GM23338 (cell line): ENCODE measurements at regions not wholly inside any gene's neighbourhood (a gene's known extent, or its start where the extent isn't known, plus 50 kb on each side); places are given as distances from the start of the nearest gene placed in this dataset.

Experiments used
- ATAC-seq: fragments of 200-7000 bp; cut with Tn5 transposase; 3 replicates; pipeline ENCODE4 v1.9.1; 2020
- DNase-seq: peaks from one replicate; pipeline ENCODE4 v3.0.0-alpha.2; 2015; ENCODE audit warnings: low spot score
- H2AFZ ChIP-seq: fragments of 200-600 bp; sonication (generic); 2 replicates; pipeline ENCODE4 v1.8.0; 2016; ENCODE audit warnings: antibody characterized with exemption, mild to moderate bottlenecking, moderate library complexity
- H3F3A ChIP-seq: fragments of 200-600 bp; sonication (generic); replicated peaks from 2 replicates; pipeline ENCODE4 v1.8.0; 2017; ENCODE audit warnings: antibody characterized with exemption, mixed run types, low read depth
- H3K27ac ChIP-seq: fragments of 200-600 bp; sonication (generic); 2 replicates; pipeline ENCODE4 v1.6.1; 2016; ENCODE audit warnings: low read depth
- H3K27me3 ChIP-seq: fragments of 200-600 bp; sonication (generic); 2 replicates; pipeline ENCODE4 v1.8.0; 2016; ENCODE audit warnings: mild to moderate bottlenecking, mixed run types, moderate library complexity; ENCODE audit not compliant: insufficient read depth
- H3K36me3 ChIP-seq: fragments of 200-600 bp; sonication (generic); 2 replicates; pipeline ENCODE4 v1.8.0; 2016; ENCODE audit warnings: mild to moderate bottlenecking; ENCODE audit not compliant: insufficient read depth
- H3K4me1 ChIP-seq: fragments of 200-600 bp; sonication (generic); 2 replicates; pipeline ENCODE4 v1.8.0; 2016; ENCODE audit warnings: mild to moderate bottlenecking, moderate library complexity; ENCODE audit not compliant: insufficient read depth
- H3K4me2 ChIP-seq: fragments of 200-600 bp; sonication (generic); 2 replicates; pipeline ENCODE4 v1.7.1; 2017; ENCODE audit warnings: mixed run types
- H3K4me3 ChIP-seq: fragments of 200-600 bp; sonication (generic); 2 replicates; pipeline ENCODE4 v1.6.1; 2016; ENCODE audit warnings: mixed run types
- H3K79me2 ChIP-seq: fragments of 200-600 bp; sonication (generic); replicated peaks from 2 replicates; pipeline ENCODE4 v1.8.0; 2017; ENCODE audit warnings: mild to moderate bottlenecking; ENCODE audit not compliant: insufficient read depth
- H3K9me2 ChIP-seq: fragments of 200-600 bp; sonication (generic); 2 replicates; pipeline ENCODE4 v1.8.0; 2017; ENCODE audit not compliant: insufficient read depth
- H4K20me1 ChIP-seq: fragments of 200-600 bp; sonication (generic); replicated peaks from 2 replicates; pipeline ENCODE4 v1.8.0; 2017; ENCODE audit warnings: mild to moderate bottlenecking; ENCODE audit not compliant: insufficient read depth
- H3K27ac Mint-ChIP-seq: 2 replicates; pipeline ENCODE4 v1.8.0; 2020; ENCODE audit warnings: inconsistent platforms, mild to moderate bottlenecking, moderate library complexity, mixed read lengths
- H3K27me3 Mint-ChIP-seq: 3 replicates; pipeline ENCODE4 v1.8.0; 2022; ENCODE audit warnings: low read depth, mild to moderate bottlenecking, moderate library complexity, mixed read lengths, inconsistent platforms; ENCODE audit not compliant: insufficient read depth, poor library complexity
- H3K36me3 Mint-ChIP-seq: 3 replicates; pipeline ENCODE4 v1.8.0; 2021; ENCODE audit warnings: low read depth, mild to moderate bottlenecking, inconsistent platforms, moderate library complexity, mixed read lengths
- H3K4me1 Mint-ChIP-seq: 3 replicates; pipeline ENCODE4 v1.8.0; 2020; ENCODE audit warnings: mild to moderate bottlenecking, inconsistent platforms, mixed read lengths
- H3K4me3 Mint-ChIP-seq: 3 replicates; pipeline ENCODE4 v1.8.0; 2021; ENCODE audit warnings: moderate library complexity, mild to moderate bottlenecking, inconsistent platforms, mixed read lengths
- H3K9me3 Mint-ChIP-seq: 3 replicates; pipeline ENCODE4 v1.8.0; 2020; ENCODE audit warnings: moderate library complexity, mild to moderate bottlenecking, inconsistent platforms, mixed read lengths
- CREB1 ChIP-seq: fragments of 250-450 bp; sonication (Bioruptor Pico); IDR thresholded peaks from 2 replicates; pipeline ENCODE4 v1.5.0; 2020; ENCODE audit warnings: low read depth, mild to moderate bottlenecking, moderate library complexity
- CTCF ChIP-seq, 2 experiments: fragments of 200-600 bp in 1 of 2; sonication (generic) in 1 of 2; conservative IDR thresholded peaks; 2 replicates each; pipeline versions ENCODE4 v1.5.1 to v1.6.1; 2016 to 2017; ENCODE audit warnings: antibody characterized with exemption in 2 of 2, low read depth in 2 of 2, mild to moderate bottlenecking in 2 of 2, moderate library complexity in 1 of 2
- ETS1 ChIP-seq: IDR thresholded peaks from 2 replicates; pipeline ENCODE4 v1.6.1; 2016; ENCODE audit warnings: antibody characterized with exemption
- EZH2 ChIP-seq: fragments of 200-600 bp; sonication (generic); IDR thresholded peaks from one replicate; pipeline ENCODE4 v1.8.0; 2017; ENCODE audit warnings: antibody characterized with exemption, mild to moderate bottlenecking, low read depth; ENCODE audit not compliant: unreplicated experiment
- EZH2phosphoT487 ChIP-seq: fragments of 200-600 bp; sonication (generic); IDR thresholded peaks from one replicate; pipeline ENCODE4 v1.8.1; 2018; ENCODE audit warnings: antibody characterized with exemption; ENCODE audit not compliant: unreplicated experiment
- JUNB ChIP-seq: IDR thresholded peaks from one replicate; pipeline ENCODE4 v1.6.1; 2016; ENCODE audit warnings: antibody characterized with exemption; ENCODE audit not compliant: unreplicated experiment
- NANOG ChIP-seq: IDR thresholded peaks from 2 replicates; pipeline ENCODE4 v1.6.1; 2016; ENCODE audit warnings: antibody characterized with exemption, borderline replicate concordance
- POLR2AphosphoS5 ChIP-seq: IDR thresholded peaks from 2 replicates; pipeline ENCODE4 v1.6.1; 2016; ENCODE audit warnings: antibody characterized with exemption, low read depth
- STAT1 ChIP-seq: IDR thresholded peaks from one replicate; pipeline ENCODE4 v1.6.1; 2016; ENCODE audit warnings: antibody characterized with exemption; ENCODE audit not compliant: unreplicated experiment
- ZNF114 ChIP-seq: fragments of 250-450 bp; sonication (Bioruptor Pico); IDR thresholded peaks from 2 replicates; pipeline ENCODE4 v1.5.0; 2020; ENCODE audit warnings: mild to moderate bottlenecking, moderate library complexity
- ZNF331 ChIP-seq: fragments of 250-450 bp; sonication (Bioruptor Pico); IDR thresholded peaks from 2 replicates; pipeline ENCODE4 v1.5.0; 2020; ENCODE audit warnings: low read depth, mild to moderate bottlenecking, moderate library complexity
- TF ChIP-seq, protein P1 (sequence below): fragments of 250-450 bp; sonication (Bioruptor Pico); IDR thresholded peaks from 2 replicates; pipeline ENCODE4 v1.5.0; 2020; ENCODE audit warnings: mild to moderate bottlenecking, moderate library complexity
- TF ChIP-seq, protein P2 (sequence below): IDR thresholded peaks from one replicate; pipeline ENCODE4 v1.6.1; 2018; ENCODE audit warnings: antibody characterized with exemption; ENCODE audit not compliant: unreplicated experiment

DNA sequence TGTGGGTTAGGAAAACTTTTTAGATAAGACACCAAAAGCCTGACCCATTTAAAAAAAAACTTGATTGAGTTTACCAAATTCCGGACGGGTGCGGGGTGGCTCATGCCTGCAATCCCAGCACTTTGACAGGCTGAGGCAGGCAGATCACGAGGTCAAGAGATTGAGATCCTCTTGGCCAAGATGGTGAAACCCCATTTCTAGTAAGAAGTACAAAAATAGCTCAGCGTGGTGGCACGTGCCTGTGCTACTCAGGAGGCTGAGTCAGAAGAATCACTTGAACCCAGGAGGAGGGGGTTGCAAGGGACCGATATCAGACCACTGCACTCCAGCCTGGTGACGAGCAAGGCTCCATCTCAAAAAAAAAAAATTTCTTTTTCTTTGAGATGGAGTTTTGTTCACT, 307.8 kb upstream of the USP9Y start:
- Histone ChIP-seq H3K9me2 (no peaks in the 10 kb centered on the region), H4K20me1 (no peaks in the 10 kb centered on the region), H3F3A (no peaks in the 10 kb centered on the region), H3K36me3 (no peaks in the 10 kb centered on the region), H3K4me1 (no peaks in the 10 kb centered on the region; the same call in 1 of the 2 replicates), H3K4me3 (no peak overlapping the region), H3K4me2 (no peak overlapping the region), H3K27me3 (no peaks in the 10 kb centered on the region), H3K79me2 (no peaks in the 10 kb centered on the region), H2AFZ (no peak overlapping the region), H3K27ac (no peak overlapping the region)
- no peak overlapping the region for H3K4me3 Mint-ChIP-seq
- no peaks in the 10 kb centered on the region for H3K27me3 Mint-ChIP-seq
- DNase-seq (no peak), ATAC-seq (no peak)
- TF ChIP-seq EZH2 (no peak), JUNB (no peak), POLR2AphosphoS5 (no peak), ZNF114 (CRISPR knock-in tag) (no peak), ETS1 (no peak), CREB1 (no peak), NANOG (no peak), STAT1 (no peak), CTCF (conservative IDR thresholded peaks at IDR 0.05; ENCODE audit: low read depth in 2 of 2) (no peak), EZH2phosphoT487 (no peak), ZNF331 (CRISPR knock-in tag) (no peak)
- TF ChIP-seq, protein P1, sequence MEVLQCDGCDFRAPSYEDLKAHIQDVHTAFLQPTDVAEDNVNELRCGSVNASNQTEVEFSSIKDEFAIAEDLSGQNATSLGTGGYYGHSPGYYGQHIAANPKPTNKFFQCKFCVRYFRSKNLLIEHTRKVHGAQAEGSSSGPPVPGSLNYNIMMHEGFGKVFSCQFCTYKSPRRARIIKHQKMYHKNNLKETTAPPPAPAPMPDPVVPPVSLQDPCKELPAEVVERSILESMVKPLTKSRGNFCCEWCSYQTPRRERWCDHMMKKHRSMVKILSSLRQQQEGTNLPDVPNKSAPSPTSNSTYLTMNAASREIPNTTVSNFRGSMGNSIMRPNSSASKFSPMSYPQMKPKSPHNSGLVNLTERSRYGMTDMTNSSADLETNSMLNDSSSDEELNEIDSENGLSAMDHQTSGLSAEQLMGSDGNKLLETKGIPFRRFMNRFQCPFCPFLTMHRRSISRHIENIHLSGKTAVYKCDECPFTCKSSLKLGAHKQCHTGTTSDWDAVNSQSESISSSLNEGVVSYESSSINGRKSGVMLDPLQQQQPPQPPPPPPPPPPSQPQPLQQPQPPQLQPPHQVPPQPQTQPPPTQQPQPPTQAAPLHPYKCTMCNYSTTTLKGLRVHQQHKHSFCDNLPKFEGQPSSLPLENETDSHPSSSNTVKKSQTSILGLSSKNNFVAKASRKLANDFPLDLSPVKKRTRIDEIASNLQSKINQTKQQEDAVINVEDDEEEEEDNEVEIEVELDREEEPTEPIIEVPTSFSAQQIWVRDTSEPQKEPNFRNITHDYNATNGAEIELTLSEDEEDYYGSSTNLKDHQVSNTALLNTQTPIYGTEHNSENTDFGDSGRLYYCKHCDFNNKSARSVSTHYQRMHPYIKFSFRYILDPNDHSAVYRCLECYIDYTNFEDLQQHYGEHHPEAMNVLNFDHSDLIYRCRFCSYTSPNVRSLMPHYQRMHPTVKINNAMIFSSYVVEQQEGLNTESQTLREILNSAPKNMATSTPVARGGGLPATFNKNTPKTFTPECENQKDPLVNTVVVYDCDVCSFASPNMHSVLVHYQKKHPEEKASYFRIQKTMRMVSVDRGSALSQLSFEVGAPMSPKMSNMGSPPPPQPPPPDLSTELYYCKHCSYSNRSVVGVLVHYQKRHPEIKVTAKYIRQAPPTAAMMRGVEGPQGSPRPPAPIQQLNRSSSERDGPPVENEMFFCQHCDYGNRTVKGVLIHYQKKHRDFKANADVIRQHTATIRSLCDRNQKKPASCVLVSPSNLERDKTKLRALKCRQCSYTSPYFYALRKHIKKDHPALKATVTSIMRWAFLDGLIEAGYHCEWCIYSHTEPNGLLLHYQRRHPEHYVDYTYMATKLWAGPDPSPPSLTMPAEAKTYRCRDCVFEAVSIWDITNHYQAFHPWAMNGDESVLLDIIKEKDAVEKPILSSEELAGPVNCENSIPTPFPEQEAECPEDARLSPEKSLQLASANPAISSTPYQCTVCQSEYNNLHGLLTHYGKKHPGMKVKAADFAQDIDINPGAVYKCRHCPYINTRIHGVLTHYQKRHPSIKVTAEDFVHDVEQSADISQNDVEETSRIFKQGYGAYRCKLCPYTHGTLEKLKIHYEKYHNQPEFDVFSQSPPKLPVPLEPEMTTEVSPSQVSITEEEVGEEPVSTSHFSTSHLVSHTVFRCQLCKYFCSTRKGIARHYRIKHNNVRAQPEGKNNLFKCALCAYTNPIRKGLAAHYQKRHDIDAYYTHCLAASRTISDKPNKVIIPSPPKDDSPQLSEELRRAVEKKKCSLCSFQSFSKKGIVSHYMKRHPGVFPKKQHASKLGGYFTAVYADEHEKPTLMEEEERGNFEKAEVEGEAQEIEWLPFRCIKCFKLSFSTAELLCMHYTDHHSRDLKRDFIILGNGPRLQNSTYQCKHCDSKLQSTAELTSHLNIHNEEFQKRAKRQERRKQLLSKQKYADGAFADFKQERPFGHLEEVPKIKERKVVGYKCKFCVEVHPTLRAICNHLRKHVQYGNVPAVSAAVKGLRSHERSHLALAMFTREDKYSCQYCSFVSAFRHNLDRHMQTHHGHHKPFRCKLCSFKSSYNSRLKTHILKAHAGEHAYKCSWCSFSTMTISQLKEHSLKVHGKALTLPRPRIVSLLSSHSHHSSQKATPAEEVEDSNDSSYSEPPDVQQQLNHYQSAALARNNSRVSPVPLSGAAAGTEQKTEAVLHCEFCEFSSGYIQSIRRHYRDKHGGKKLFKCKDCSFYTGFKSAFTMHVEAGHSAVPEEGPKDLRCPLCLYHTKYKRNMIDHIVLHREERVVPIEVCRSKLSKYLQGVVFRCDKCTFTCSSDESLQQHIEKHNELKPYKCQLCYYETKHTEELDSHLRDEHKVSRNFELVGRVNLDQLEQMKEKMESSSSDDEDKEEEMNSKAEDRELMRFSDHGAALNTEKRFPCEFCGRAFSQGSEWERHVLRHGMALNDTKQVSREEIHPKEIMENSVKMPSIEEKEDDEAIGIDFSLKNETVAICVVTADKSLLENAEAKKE (CRISPR knock-in tag) = no peak
- TF ChIP-seq, protein P2, sequence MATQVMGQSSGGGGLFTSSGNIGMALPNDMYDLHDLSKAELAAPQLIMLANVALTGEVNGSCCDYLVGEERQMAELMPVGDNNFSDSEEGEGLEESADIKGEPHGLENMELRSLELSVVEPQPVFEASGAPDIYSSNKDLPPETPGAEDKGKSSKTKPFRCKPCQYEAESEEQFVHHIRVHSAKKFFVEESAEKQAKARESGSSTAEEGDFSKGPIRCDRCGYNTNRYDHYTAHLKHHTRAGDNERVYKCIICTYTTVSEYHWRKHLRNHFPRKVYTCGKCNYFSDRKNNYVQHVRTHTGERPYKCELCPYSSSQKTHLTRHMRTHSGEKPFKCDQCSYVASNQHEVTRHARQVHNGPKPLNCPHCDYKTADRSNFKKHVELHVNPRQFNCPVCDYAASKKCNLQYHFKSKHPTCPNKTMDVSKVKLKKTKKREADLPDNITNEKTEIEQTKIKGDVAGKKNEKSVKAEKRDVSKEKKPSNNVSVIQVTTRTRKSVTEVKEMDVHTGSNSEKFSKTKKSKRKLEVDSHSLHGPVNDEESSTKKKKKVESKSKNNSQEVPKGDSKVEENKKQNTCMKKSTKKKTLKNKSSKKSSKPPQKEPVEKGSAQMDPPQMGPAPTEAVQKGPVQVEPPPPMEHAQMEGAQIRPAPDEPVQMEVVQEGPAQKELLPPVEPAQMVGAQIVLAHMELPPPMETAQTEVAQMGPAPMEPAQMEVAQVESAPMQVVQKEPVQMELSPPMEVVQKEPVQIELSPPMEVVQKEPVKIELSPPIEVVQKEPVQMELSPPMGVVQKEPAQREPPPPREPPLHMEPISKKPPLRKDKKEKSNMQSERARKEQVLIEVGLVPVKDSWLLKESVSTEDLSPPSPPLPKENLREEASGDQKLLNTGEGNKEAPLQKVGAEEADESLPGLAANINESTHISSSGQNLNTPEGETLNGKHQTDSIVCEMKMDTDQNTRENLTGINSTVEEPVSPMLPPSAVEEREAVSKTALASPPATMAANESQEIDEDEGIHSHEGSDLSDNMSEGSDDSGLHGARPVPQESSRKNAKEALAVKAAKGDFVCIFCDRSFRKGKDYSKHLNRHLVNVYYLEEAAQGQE = no peak
- H3K27ac Mint-ChIP-seq = no peak overlapping the region
- no peaks in the 10 kb centered on the region for H3K36me3 Mint-ChIP-seq
- peaks cover 44% of the 10 kb centered on the region for H3K9me3 Mint-ChIP-seq
- peaks cover 10% of the 10 kb centered on the region for H3K4me1 Mint-ChIP-seq
